Bronchial epithelial cell (primary cell): ENCODE measurements at regions not wholly inside any gene's neighbourhood (a gene's known extent, or its start where the extent isn't known, plus 50 kb on each side); places are given as distances from the start of the nearest gene placed in this dataset.
A peak's percentile ranks its signal among the peaks of the same experiment; 100 is the strongest.

Source experiments
- DNase-seq: peaks from one replicate; pipeline ENCODE4 v3.0.0-alpha.2; 2010; ENCODE audit warnings: low read depth
- FAIRE-seq: peaks from 2 replicates; lab custom pipeline; 2011; peaks lifted over from hg19 to GRCh38; lab: Jason Lieb, UNC
- H3K27me3 ChIP-seq: 2 replicates; pipeline ENCODE4 v1.5.1; 2011; ENCODE audit warnings: low read length; ENCODE audit not compliant: control insufficient read depth, insufficient read depth
- H3K36me3 ChIP-seq: 2 replicates; pipeline ENCODE4 v1.5.1; 2011; ENCODE audit warnings: low read length; ENCODE audit not compliant: control insufficient read depth, insufficient read depth
- H3K4me3 ChIP-seq: 2 replicates; pipeline ENCODE4 v1.5.1; 2011; ENCODE audit warnings: mild to moderate bottlenecking, low read depth, low read length, control low read depth
- TF ChIP-seq, protein P1 (sequence below): IDR thresholded peaks from 2 replicates; pipeline ENCODE4 v1.5.1; 2011; ENCODE audit warnings: mild to moderate bottlenecking, moderate library complexity, low read length, control low read depth, inconsistent platforms; ENCODE audit not compliant: insufficient read depth, severe bottlenecking

DNA sequence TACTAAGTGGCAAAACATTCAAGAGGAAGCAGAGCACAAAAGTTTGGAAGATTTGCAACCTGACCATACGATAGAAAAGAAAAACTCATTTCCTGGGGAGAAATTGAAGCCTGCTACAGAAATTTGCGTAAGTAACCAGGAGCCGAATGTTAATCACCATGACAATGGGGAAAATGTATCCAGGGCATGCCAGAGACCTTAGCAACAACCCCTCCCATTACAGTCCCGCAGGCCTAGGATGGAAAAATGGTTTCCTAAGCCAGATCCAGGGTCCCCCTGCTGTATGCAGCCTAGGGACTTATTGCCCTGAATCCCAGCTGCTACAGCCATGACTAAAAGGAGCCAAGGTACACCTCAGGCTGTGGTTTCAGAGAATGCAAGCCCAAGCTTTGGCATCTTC lies 472.2 kb upstream of the KLHL4 start:
- TF ChIP-seq, protein P1, sequence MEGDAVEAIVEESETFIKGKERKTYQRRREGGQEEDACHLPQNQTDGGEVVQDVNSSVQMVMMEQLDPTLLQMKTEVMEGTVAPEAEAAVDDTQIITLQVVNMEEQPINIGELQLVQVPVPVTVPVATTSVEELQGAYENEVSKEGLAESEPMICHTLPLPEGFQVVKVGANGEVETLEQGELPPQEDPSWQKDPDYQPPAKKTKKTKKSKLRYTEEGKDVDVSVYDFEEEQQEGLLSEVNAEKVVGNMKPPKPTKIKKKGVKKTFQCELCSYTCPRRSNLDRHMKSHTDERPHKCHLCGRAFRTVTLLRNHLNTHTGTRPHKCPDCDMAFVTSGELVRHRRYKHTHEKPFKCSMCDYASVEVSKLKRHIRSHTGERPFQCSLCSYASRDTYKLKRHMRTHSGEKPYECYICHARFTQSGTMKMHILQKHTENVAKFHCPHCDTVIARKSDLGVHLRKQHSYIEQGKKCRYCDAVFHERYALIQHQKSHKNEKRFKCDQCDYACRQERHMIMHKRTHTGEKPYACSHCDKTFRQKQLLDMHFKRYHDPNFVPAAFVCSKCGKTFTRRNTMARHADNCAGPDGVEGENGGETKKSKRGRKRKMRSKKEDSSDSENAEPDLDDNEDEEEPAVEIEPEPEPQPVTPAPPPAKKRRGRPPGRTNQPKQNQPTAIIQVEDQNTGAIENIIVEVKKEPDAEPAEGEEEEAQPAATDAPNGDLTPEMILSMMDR = no peak
- FAIRE-seq = no peak
- H3K4me3 ChIP-seq = no peak overlapping the region
- H3K36me3 ChIP-seq = no peaks in the 10 kb centered on the region
- no peaks in the 10 kb centered on the region for H3K27me3 ChIP-seq
- DNase-seq = no peak

DNA sequence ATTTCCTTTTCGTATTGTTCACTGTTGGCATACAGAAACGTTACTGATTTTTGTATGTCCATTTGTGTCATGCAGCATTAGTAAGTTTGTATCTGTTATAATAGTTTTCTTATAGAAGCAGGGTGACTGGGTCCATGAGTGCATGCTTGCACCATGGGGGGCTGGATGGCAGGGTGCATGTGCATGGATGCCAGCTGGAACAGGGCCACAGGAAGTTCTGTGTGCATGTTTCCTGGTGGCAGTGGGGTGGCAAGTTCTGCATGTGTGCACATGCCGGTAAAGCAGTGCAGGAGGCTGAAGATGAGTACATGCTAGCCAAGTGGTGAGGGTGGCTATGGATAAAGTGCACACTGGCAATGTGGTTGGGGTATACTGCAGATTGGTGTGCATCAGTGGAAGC lies 468.0 kb upstream of the KLHL4 start:
- Histone ChIP-seq H3K4me3 (no peak overlapping the region), H3K36me3 (no peaks in the 10 kb centered on the region), H3K27me3 (no peaks in the 10 kb centered on the region)
- TF ChIP-seq, protein P1 = no peak
- FAIRE-seq (no peak), DNase-seq (no peak)

DNA sequence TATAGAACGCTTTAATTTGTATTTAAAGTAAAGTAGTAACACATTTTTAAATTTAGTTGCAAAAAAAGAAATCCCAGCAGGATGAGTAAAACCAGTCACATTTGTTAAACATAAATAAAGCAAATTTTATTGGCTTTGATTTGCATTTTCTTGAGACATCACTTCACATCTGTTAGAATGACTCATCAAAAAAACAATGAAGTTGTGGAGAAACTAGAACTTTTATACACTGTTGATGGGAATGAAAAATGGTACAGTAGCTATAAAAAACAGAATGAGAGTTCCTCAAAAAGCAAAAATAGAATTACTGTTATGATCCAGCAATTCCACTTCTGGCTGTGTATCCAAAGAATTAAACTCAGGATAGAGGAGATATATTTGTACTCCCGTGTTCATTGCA lies 454.0 kb upstream of the KLHL4 start:
- no peaks in the 10 kb centered on the region for H3K36me3 ChIP-seq
- TF ChIP-seq, protein P1 = no peak
- no peaks in the 10 kb centered on the region for H3K27me3 ChIP-seq
- no peak for DNase-seq
- no peak for FAIRE-seq
- H3K4me3 ChIP-seq = no peak overlapping the region

DNA sequence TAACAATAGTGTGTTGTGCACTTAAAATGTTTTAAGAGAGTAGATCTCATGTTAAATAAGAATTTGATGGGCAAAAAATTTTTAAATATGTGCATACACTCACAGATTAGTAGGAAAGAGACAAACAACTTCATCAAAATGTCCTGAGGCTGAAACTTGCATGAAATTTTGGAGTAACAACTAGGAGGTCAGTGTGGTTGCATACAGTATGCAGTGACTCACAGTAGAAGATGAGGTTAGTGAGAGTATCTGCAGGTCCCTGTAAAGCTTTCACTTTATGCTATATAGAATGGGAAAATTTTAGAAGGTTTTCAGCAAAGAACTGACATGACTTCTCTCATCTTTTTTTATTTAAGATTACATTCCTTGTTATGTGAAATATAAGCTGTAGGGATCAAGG lies 453.1 kb upstream of the KLHL4 start:
- FAIRE-seq (no peak), DNase-seq (no peak)
- H3K36me3 ChIP-seq = no peaks in the 10 kb centered on the region

DNA sequence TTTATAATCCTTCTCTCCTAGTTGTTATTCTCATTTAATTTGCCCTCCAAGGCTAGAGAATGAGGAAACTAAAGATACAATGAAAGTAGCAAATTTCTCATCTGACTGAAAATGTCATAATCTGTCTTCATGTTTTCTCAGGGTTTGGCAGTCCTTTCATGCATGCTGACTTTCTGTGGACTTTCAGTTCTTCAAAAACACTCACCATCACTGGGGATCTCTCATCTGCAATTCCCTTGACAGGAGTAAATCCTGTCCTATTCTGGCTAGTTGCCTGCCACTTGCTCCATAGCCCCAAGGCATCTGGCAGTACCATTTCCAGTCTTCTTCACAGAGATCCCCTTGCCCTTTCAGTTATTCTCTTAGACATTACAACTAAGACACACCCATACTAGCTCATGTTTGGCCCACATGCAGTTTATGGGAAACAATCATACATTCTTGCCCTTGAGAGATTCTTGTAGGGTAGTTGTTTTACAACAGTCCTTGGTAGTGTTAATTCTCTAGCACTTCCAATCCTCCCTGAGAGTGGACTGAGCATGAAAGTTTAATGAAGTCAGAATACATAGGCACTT lies 449.7 kb upstream of the KLHL4 start:
- FAIRE-seq = peak; percentile 47
- no peaks in the 10 kb centered on the region for H3K27me3 ChIP-seq
- DNase-seq = no peak
- no peak overlapping the region for H3K4me3 ChIP-seq
- TF ChIP-seq, protein P1 = no peak
- no peaks in the 10 kb centered on the region for H3K36me3 ChIP-seq

More for the DNA sequence above, 453.1 kb upstream of the KLHL4 start:
- TF ChIP-seq, protein P1 = no peak
- no peak overlapping the region for H3K4me3 ChIP-seq
- H3K27me3 ChIP-seq = no peaks in the 10 kb centered on the region

DNA sequence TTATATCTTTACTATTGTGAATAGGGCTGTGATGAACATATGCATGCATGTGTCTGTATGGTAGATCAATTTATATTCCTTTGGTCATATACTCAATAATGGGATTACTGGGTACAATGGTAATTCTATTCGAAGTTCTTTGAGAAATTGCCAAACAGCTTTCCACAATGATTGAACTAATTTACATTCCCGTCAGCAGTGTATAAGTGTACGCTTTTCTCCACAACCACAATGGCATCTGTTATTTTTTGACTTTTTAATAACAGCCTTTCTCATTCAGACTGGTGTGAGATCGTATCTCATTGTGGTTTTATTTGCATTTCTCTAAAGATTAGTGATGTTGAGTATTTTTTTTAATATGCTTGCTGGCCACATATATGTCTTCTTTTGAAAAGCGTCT lies 439.4 kb upstream of the KLHL4 start:
- no peak for FAIRE-seq
- no peak for DNase-seq
- Histone ChIP-seq H3K4me3 (no peak overlapping the region), H3K36me3 (no peaks in the 10 kb centered on the region), H3K27me3 (no peaks in the 10 kb centered on the region)
- TF ChIP-seq, protein P1 = no peak
